Glomerular visceral epithelial cell (primary cell): ENCODE measurements at regions not wholly inside any gene's neighbourhood (a gene's known extent, or its start where the extent isn't known, plus 50 kb on each side); places are given as distances from the start of the nearest gene placed in this dataset.
"Not testable (repeated sequence)": the region's sequence is repeated elsewhere in the genome, so short reads cannot be mapped to it uniquely, and the experiment has no call there.

Source experiments
- DNase-seq: peaks from one replicate; pipeline ENCODE4 v3.0.0-alpha.2; 2016; ENCODE audit errors: extremely low spot score

- DNase-seq, result no peak
Observed at GRCh38 chr5:157947156-157947555, 88.2 kb upstream of the CLINT1 start.

GRCh38 chr5:157945822-157946221 lies 86.9 kb upstream of the CLINT1 start:
- DNase-seq, result not testable (repeated sequence)

- DNase-seq, result no peak
Observed at GRCh38 chr5:157944938-157945337, 86.0 kb upstream of the CLINT1 start.

GRCh38 chr5:157944077-157944633 lies 85.2 kb upstream of the CLINT1 start:
- no peak for DNase-seq

GRCh38 chr5:157942595-157942994 lies 83.7 kb upstream of the CLINT1 start:
- DNase-seq, result no peak

- no peak for DNase-seq
Observed at GRCh38 chr5:157941616-157942015, 82.7 kb upstream of the CLINT1 start.

- not testable (repeated sequence) for DNase-seq
Observed at GRCh38 chr5:157938101-157938500, 79.2 kb upstream of the CLINT1 start.

GRCh38 chr5:157936776-157937501 lies 78.0 kb upstream of the CLINT1 start:
- DNase-seq, result not testable (repeated sequence)

GRCh38 chr5:157934600-157934999 lies 75.7 kb upstream of the CLINT1 start:
- DNase-seq, result no peak

- no peak for DNase-seq
Observed at GRCh38 chr5:157933005-157933404, 74.1 kb upstream of the CLINT1 start.

- no peak for DNase-seq
Observed at GRCh38 chr5:157930710-157931109, 71.8 kb upstream of the CLINT1 start.

GRCh38 chr5:157926977-157927376 lies 68.0 kb upstream of the CLINT1 start:
- no peak for DNase-seq

- DNase-seq, result no peak
Observed at GRCh38 chr5:157925786-157926671, 67.1 kb upstream of the CLINT1 start.

- DNase-seq, result no peak
Observed at GRCh38 chr5:157924931-157925729, 66.2 kb upstream of the CLINT1 start.

- no peak for DNase-seq
Observed at GRCh38 chr5:157924490-157924889, 65.5 kb upstream of the CLINT1 start.

GRCh38 chr5:157923765-157924164 lies 64.8 kb upstream of the CLINT1 start:
- no peak for DNase-seq

- DNase-seq, result no peak
Observed at GRCh38 chr5:157922026-157922425, 63.1 kb upstream of the CLINT1 start.

- DNase-seq, result no peak
Observed at GRCh38 chr5:157920828-157921170, 61.9 kb upstream of the CLINT1 start.

- DNase-seq, result no peak
Observed at GRCh38 chr5:157918811-157919742, 60.1 kb upstream of the CLINT1 start.

GRCh38 chr5:157917899-157918809 lies 59.2 kb upstream of the CLINT1 start:
- peak; percentile 62 for DNase-seq
